C1 segment of cervical spinal cord (tissue), 14 donors: ENCODE measurements at regions not wholly inside any gene's neighbourhood (a gene's known extent, or its start where the extent isn't known, plus 50 kb on each side); places are given as distances from the start of the nearest gene placed in this dataset.

Source experiments
- DNase-seq, 14 donors: peaks; one replicate each; lab custom pipeline; 2025; lab: John Stamatoyannopoulos, UW

DNA sequence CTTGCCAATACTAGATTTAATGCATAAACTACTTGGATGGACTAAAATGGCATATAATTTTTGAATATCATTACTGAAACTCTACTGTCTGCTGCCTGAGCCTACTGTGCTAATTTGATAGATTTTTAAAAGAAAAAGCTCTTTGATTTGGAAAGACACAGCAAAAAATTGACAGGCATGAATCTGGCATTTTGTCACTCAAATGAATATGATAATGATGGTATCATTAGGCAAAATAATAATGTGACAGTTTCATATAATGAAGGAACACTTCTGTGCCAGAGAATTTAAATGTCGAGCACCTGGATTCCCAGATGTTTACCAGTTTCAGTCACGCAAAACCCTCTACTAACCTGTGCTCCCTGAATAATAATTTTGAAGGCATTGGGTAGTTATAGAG lies 60.0 kb upstream of the SLC13A1 start:
- DNase-seq = no peak
